Subcutaneous abdominal adipose tissue (tissue), 5 donors: ENCODE measurements at regions not wholly inside any gene's neighbourhood (a gene's known extent, or its start where the extent isn't known, plus 50 kb on each side); places are given as distances from the start of the nearest gene placed in this dataset.
"Not testable (repeated sequence)": the region's sequence is repeated elsewhere in the genome, so short reads cannot be mapped to it uniquely, and the experiment has no call there.

Experiments used
- H3K27ac ChIP-seq: one replicate; pipeline ENCODE4 v1.7.0; 2013; ENCODE audit warnings: low read depth, mild to moderate bottlenecking, inconsistent platforms, low read length, moderate library complexity
- H3K27me3 ChIP-seq, 5 donors: one replicate each; pipeline ENCODE4 v1.7.0; 2013; ENCODE audit warnings: low read length in 5 of 5, inconsistent platforms in 1 of 5; ENCODE audit not compliant: control insufficient read depth in 5 of 5, insufficient read depth in 4 of 5
- H3K36me3 ChIP-seq, 5 donors: one replicate each; pipeline ENCODE4 v1.7.0; 2013; ENCODE audit warnings: low read length in 5 of 5; ENCODE audit not compliant: control insufficient read depth in 5 of 5, insufficient read depth in 5 of 5
- H3K4me1 ChIP-seq, 5 donors: one replicate each; pipeline ENCODE4 v1.7.0; 2013; ENCODE audit warnings: low read length in 5 of 5, mild to moderate bottlenecking in 3 of 5, moderate library complexity in 1 of 5; ENCODE audit not compliant: control insufficient read depth in 5 of 5, insufficient read depth in 5 of 5
- H3K4me3 ChIP-seq, 5 donors: one replicate each; pipeline ENCODE4 v1.7.0; 2013; ENCODE audit warnings: low read length in 5 of 5, low read depth in 1 of 5
- H3K9ac ChIP-seq, 5 donors: one replicate each; pipeline ENCODE4 v1.7.0; 2013; ENCODE audit warnings: low read length in 5 of 5, mild to moderate bottlenecking in 4 of 5, moderate library complexity in 3 of 5
- H3K9me3 ChIP-seq, 5 donors: one replicate each; pipeline ENCODE4 v1.7.0; 2013; ENCODE audit warnings: low read length in 5 of 5; ENCODE audit not compliant: control insufficient read depth in 5 of 5
- donor health status: healthy.
- donor health status: healthy.
- donor health status: healthy.
- donor health status: healthy.
- donor health status: healthy.

GRCh38 chr7:137122145-137122544 lies 221.4 kb downstream of the PTN start:
- Histone ChIP-seq H3K27me3 (no peaks in the 10 kb centered on the region), H3K4me1 (no peaks in the 10 kb centered on the region), H3K9ac (no peak overlapping the region), H3K4me3 (no peak overlapping the region), H3K36me3 (no peaks in the 10 kb centered on the region), H3K9me3 (no peaks in the 10 kb centered on the region), H3K27ac (no peak overlapping the region)

- Histone ChIP-seq H3K36me3 (no peaks in the 10 kb centered on the region), H3K9me3 (no peaks in the 10 kb centered on the region), H3K4me1 (no peaks in the 10 kb centered on the region), H3K27ac (no peak overlapping the region), H3K27me3 (no peaks in the 10 kb centered on the region), H3K9ac (no peak overlapping the region), H3K4me3 (no peak overlapping the region)
Measured at GRCh38 chr7:137120690-137121089, 222.8 kb downstream of the PTN start.

GRCh38 chr7:137110535-137110934 lies 233.0 kb downstream of the PTN start:
- H3K36me3 ChIP-seq = no peaks in the 10 kb centered on the region
- H3K9ac ChIP-seq = no peak overlapping the region
- peak overlapping the region; percentile 21 for H3K27ac ChIP-seq
- no peak overlapping the region for H3K4me3 ChIP-seq
- peaks cover 0 to 12% (median 6%) of the 10 kb centered on the region in 5 donors for H3K4me1 ChIP-seq
- H3K9me3 ChIP-seq = no peaks in the 10 kb centered on the region
- H3K27me3 ChIP-seq = no peaks in the 10 kb centered on the region

- no peaks in the 10 kb centered on the region for H3K9me3 ChIP-seq
- H3K27ac ChIP-seq = peak overlapping the region; percentile 21
- no peaks in the 10 kb centered on the region for H3K36me3 ChIP-seq
Measured at GRCh38 chr7:137110091-137110509, 233.4 kb downstream of the PTN start.

GRCh38 chr7:137107802-137108201 lies 235.7 kb downstream of the PTN start:
- not testable (repeated sequence) for H3K9me3 ChIP-seq, H3K9ac ChIP-seq, H3K4me3 ChIP-seq, H3K36me3 ChIP-seq, H3K27me3 ChIP-seq, H3K27ac ChIP-seq
- H3K4me1 ChIP-seq = peaks cover 0 to 12% (median 6%) of the 10 kb centered on the region in 5 donors

More at GRCh38 chr7:137110091-137110509, 233.4 kb downstream of the PTN start:
- Histone ChIP-seq H3K4me1 (peaks cover 0 to 12% (median 6%) of the 10 kb centered on the region in 5 donors), H3K27me3 (no peaks in the 10 kb centered on the region), H3K9ac (no peak overlapping the region), H3K4me3 (no peak overlapping the region)

GRCh38 chr7:137103526-137103925 lies 235.1 kb downstream of the CHRM2 start:
- not testable (repeated sequence) for H3K27me3 ChIP-seq, H3K27ac ChIP-seq, H3K4me1 ChIP-seq, H3K9me3 ChIP-seq, H3K4me3 ChIP-seq, H3K9ac ChIP-seq, H3K36me3 ChIP-seq

GRCh38 chr7:137097111-137097510 lies 228.7 kb downstream of the CHRM2 start:
- H3K9me3 ChIP-seq = peaks cover 0 to 5% (median 0%) of the 10 kb centered on the region in 5 donors

GRCh38 chr7:137096607-137097006 lies 228.2 kb downstream of the CHRM2 start:
- no peak overlapping the region for H3K27ac ChIP-seq

More at GRCh38 chr7:137097111-137097510, 228.7 kb downstream of the CHRM2 start:
- no peak overlapping the region for H3K27ac ChIP-seq
- H3K4me1 ChIP-seq = no peaks in the 10 kb centered on the region
- H3K27me3 ChIP-seq = peaks cover 0 to 3% (median 0%) of the 10 kb centered on the region in 5 donors
- H3K9ac ChIP-seq = no peak overlapping the region
- H3K4me3 ChIP-seq = no peak overlapping the region
- H3K36me3 ChIP-seq = no peaks in the 10 kb centered on the region

GRCh38 chr7:137093198-137093597 lies 224.7 kb downstream of the CHRM2 start:
- no peak overlapping the region for H3K4me3 ChIP-seq
- H3K27me3 ChIP-seq = peaks cover 0 to 4% (median 2%) of the 10 kb centered on the region in 5 donors
- H3K36me3 ChIP-seq = no peaks in the 10 kb centered on the region
- H3K9me3 ChIP-seq = peaks cover 0 to 5% (median 0%) of the 10 kb centered on the region in 5 donors
- no peaks in the 10 kb centered on the region for H3K4me1 ChIP-seq
- no peak overlapping the region for H3K27ac ChIP-seq
- no peak overlapping the region for H3K9ac ChIP-seq

More at GRCh38 chr7:137096607-137097006, 228.2 kb downstream of the CHRM2 start:
- Histone ChIP-seq H3K9ac (no peak overlapping the region), H3K27me3 (peaks cover 0 to 3% (median 0%) of the 10 kb centered on the region in 5 donors), H3K9me3 (peaks cover 0 to 5% (median 0%) of the 10 kb centered on the region in 5 donors), H3K4me3 (no peak overlapping the region), H3K4me1 (no peaks in the 10 kb centered on the region), H3K36me3 (no peaks in the 10 kb centered on the region)

- Histone ChIP-seq H3K4me3 (no peak overlapping the region), H3K9ac (no peak overlapping the region), H3K36me3 (no peaks in the 10 kb centered on the region), H3K4me1 (no peaks in the 10 kb centered on the region), H3K9me3 (peaks cover 0 to 5% (median 0%) of the 10 kb centered on the region in 5 donors), H3K27ac (no peak overlapping the region), H3K27me3 (peaks cover 0 to 4% (median 2%) of the 10 kb centered on the region in 5 donors)
Measured at GRCh38 chr7:137091396-137091795, 222.9 kb downstream of the CHRM2 start.
